ENCODE measurements at regions not wholly inside any gene's neighbourhood (a gene's known extent, or its start where the extent isn't known, plus 50 kb on each side); places are given as distances from the start of the nearest gene placed in this dataset.

GRCh38 chr13:79910875-79911540 lies 429.9 kb downstream of the SPRY2 start:
- TF ChIP-seq SIN3A (IDR thresholded peaks at IDR 0.05; ENCODE audit: borderline replicate concordance, insufficient read depth, low read length): no peak
- TF ChIP-seq TAF1 (IDR thresholded peaks at IDR 0.05; ENCODE audit: borderline replicate concordance, insufficient read depth, low read length): no peak
- no peak for TF ChIP-seq FOXP2 (optimal IDR thresholded peaks at IDR 0.05; ENCODE audit: borderline replicate concordance, extremely low read depth, extremely low read length, insufficient read depth)
- TF ChIP-seq, protein P1, sequence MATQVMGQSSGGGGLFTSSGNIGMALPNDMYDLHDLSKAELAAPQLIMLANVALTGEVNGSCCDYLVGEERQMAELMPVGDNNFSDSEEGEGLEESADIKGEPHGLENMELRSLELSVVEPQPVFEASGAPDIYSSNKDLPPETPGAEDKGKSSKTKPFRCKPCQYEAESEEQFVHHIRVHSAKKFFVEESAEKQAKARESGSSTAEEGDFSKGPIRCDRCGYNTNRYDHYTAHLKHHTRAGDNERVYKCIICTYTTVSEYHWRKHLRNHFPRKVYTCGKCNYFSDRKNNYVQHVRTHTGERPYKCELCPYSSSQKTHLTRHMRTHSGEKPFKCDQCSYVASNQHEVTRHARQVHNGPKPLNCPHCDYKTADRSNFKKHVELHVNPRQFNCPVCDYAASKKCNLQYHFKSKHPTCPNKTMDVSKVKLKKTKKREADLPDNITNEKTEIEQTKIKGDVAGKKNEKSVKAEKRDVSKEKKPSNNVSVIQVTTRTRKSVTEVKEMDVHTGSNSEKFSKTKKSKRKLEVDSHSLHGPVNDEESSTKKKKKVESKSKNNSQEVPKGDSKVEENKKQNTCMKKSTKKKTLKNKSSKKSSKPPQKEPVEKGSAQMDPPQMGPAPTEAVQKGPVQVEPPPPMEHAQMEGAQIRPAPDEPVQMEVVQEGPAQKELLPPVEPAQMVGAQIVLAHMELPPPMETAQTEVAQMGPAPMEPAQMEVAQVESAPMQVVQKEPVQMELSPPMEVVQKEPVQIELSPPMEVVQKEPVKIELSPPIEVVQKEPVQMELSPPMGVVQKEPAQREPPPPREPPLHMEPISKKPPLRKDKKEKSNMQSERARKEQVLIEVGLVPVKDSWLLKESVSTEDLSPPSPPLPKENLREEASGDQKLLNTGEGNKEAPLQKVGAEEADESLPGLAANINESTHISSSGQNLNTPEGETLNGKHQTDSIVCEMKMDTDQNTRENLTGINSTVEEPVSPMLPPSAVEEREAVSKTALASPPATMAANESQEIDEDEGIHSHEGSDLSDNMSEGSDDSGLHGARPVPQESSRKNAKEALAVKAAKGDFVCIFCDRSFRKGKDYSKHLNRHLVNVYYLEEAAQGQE (IDR thresholded peaks at IDR 0.05; ENCODE audit: insufficient read depth in 1 of 2, low read depth in 2 of 2, low read length in 2 of 2): no peak
- TF ChIP-seq POLR2AphosphoS5 (IDR thresholded peaks at IDR 0.05; ENCODE audit: low read depth, low read length): no peak

GRCh38 chr13:79909644-79910043 lies 428.7 kb downstream of the NDFIP2 start:
- TF ChIP-seq FOXP2 (optimal IDR thresholded peaks at IDR 0.05; ENCODE audit: borderline replicate concordance, extremely low read depth, extremely low read length, insufficient read depth): no peak
- TF ChIP-seq TAF1 (IDR thresholded peaks at IDR 0.05; ENCODE audit: borderline replicate concordance, insufficient read depth, low read length): no peak
- no peak for TF ChIP-seq POLR2AphosphoS5 (IDR thresholded peaks at IDR 0.05; ENCODE audit: low read depth, low read length)
- no peak for TF ChIP-seq SIN3A (IDR thresholded peaks at IDR 0.05; ENCODE audit: borderline replicate concordance, insufficient read depth, low read length)
- TF ChIP-seq, protein P1 (IDR thresholded peaks at IDR 0.05; ENCODE audit: insufficient read depth in 1 of 2, low read depth in 2 of 2, low read length in 2 of 2): no peak

DNA sequence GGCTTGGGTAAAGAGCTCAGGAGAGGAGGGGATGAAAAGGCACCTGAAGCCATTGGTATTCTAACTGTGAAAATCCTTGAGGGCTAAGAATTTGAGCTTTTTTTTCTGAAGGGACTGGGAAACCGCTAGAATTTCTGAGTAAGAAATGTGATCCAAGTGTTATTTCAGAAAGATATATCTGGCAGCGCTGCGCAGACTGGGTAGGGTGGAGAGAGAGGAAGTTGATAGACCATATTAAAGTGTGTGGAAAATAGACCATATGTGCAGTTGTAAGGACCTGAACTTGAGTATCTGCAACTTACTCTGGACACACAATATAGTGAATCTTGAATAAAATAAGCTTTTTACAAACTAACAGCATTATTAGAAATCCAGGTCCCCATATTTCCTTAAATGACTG lies 427.4 kb downstream of the NDFIP2 start:
- TF ChIP-seq, protein P1 (IDR thresholded peaks at IDR 0.05; ENCODE audit: insufficient read depth in 1 of 2, low read depth in 2 of 2, low read length in 2 of 2): no peak
- no peak for TF ChIP-seq TAF1 (IDR thresholded peaks at IDR 0.05; ENCODE audit: borderline replicate concordance, insufficient read depth, low read length)
- TF ChIP-seq POLR2AphosphoS5 (IDR thresholded peaks at IDR 0.05; ENCODE audit: low read depth, low read length): no peak
- no peak for TF ChIP-seq SIN3A (IDR thresholded peaks at IDR 0.05; ENCODE audit: borderline replicate concordance, insufficient read depth, low read length)
- no peak for TF ChIP-seq FOXP2 (optimal IDR thresholded peaks at IDR 0.05; ENCODE audit: borderline replicate concordance, extremely low read depth, extremely low read length, insufficient read depth)

GRCh38 chr13:79907527-79907926 lies 426.6 kb downstream of the NDFIP2 start:
- TF ChIP-seq FOXP2 (optimal IDR thresholded peaks at IDR 0.05; ENCODE audit: borderline replicate concordance, extremely low read depth, extremely low read length, insufficient read depth) (no peak), POLR2AphosphoS5 (IDR thresholded peaks at IDR 0.05; ENCODE audit: low read depth, low read length) (no peak), TAF1 (IDR thresholded peaks at IDR 0.05; ENCODE audit: borderline replicate concordance, insufficient read depth, low read length) (no peak), SIN3A (IDR thresholded peaks at IDR 0.05; ENCODE audit: borderline replicate concordance, insufficient read depth, low read length) (no peak)
- TF ChIP-seq, protein P1 (IDR thresholded peaks at IDR 0.05; ENCODE audit: insufficient read depth in 1 of 2, low read depth in 2 of 2, low read length in 2 of 2): no peak

All from PFSK-1 (cell line).